ENCODE measurements at regions not wholly inside any gene's neighbourhood (a gene's known extent, or its start where the extent isn't known, plus 50 kb on each side); places are given as distances from the start of the nearest gene placed in this dataset.

GRCh38 chr6:120854583-120854982 lies 479.7 kb downstream of the TBC1D32 start:
- ATAC-seq: no peak
- no peaks in the 10 kb centered on the region for H3K4me1 Mint-ChIP-seq
- POLR2A ChIA-PET: no interaction called here
- H3K27me3 Mint-ChIP-seq: peaks cover 0 to 3% (median 0%) of the 10 kb centered on the region in 5 donors
- H3K4me3 Mint-ChIP-seq: no peak overlapping the region
- H3K27ac Mint-ChIP-seq: no peak overlapping the region
- H3K36me3 Mint-ChIP-seq: no peaks in the 10 kb centered on the region
- no peak for DNase-seq
- H3K9me3 Mint-ChIP-seq: peaks cover 0 to 13% (median 0%) of the 10 kb centered on the region in 9 donors

DNA sequence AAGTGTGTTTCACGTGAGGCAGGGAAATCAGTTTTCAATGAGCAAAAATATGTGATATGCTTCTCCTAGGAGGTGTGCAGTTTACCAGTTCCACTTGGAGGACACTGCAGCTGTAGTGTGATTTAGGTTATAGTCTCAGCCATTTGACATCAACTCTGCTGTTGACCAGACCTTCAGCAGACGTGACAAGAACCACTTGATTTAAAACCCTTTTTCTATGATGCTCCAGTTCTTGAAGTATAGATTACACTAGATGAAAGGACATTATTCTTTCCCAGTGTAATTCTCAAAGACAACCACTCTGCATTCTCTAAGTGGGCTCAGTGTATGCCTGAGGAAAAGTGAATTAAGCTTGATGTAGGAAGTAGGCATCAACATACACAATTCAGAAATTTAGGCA lies 480.8 kb downstream of the TBC1D32 start:
- H3K4me3 Mint-ChIP-seq: no peak overlapping the region
- DNase-seq (no peak), ATAC-seq (no peak)
- H3K4me1 Mint-ChIP-seq: no peaks in the 10 kb centered on the region
- H3K27ac Mint-ChIP-seq: no peak overlapping the region
- H3K27me3 Mint-ChIP-seq: peaks cover 0 to 3% (median 0%) of the 10 kb centered on the region in 5 donors
- peaks cover 0 to 10% (median 0%) of the 10 kb centered on the region in 9 donors for H3K9me3 Mint-ChIP-seq
- no peaks in the 10 kb centered on the region for H3K36me3 Mint-ChIP-seq
- POLR2A ChIA-PET: no interaction called here

- DNase-seq (no peak), ATAC-seq (no peak)
- Mint-ChIP-seq H3K4me1 (no peaks in the 10 kb centered on the region), H3K36me3 (no peaks in the 10 kb centered on the region), H3K9me3 (peaks cover 0 to 2% (median 0%) of the 10 kb centered on the region in 9 donors), H3K27me3 (peaks cover 0 to 2% (median 0%) of the 10 kb centered on the region in 5 donors), H3K27ac (no peak overlapping the region), H3K4me3 (no peak overlapping the region)
- POLR2A ChIA-PET: no interaction called here
These were observed 481.9 kb downstream of the TBC1D32 start for GRCh38 chr6:120852293-120852849.

DNA sequence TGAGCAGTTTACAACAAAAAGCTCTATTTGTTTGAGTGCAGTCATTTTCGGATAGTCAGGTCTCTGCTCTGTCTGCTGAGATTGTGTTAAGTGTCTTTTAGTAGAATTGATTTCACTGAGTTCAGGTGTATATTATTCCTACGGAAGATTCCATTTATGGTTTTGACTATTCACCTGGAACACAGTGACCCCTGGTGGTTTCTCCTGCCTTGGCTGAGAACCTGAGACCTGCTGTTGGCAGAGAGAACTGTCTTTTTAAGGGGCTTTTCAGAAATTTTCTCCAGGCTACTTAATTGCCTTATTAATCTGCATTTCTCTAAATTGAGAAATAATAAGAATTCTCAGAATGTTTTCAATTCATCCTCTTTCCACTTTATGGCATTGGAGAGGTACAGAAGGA lies 508.0 kb downstream of the TBC1D32 start:
- Mint-ChIP-seq H3K4me3 (no peak overlapping the region), H3K4me1 (no peaks in the 10 kb centered on the region), H3K36me3 (no peaks in the 10 kb centered on the region), H3K9me3 (peaks cover 0 to 6% (median 0%) of the 10 kb centered on the region in 9 donors), H3K27me3 (no peaks in the 10 kb centered on the region), H3K27ac (no peak overlapping the region)
- ATAC-seq (no peak), DNase-seq (no peak)
- POLR2A ChIA-PET: no interaction called here

GRCh38 chr6:120816794-120817193 lies 517.5 kb downstream of the TBC1D32 start:
- no peak overlapping the region for H3K4me3 Mint-ChIP-seq
- peaks cover 0 to 4% (median 3%) of the 10 kb centered on the region in 5 donors for H3K27me3 Mint-ChIP-seq
- H3K4me1 Mint-ChIP-seq: no peaks in the 10 kb centered on the region
- POLR2A ChIA-PET: no interaction called here
- no peak overlapping the region for H3K27ac Mint-ChIP-seq
- H3K9me3 Mint-ChIP-seq: peaks cover 0 to 31% (median 8%) of the 10 kb centered on the region in 9 donors
- H3K36me3 Mint-ChIP-seq: peaks cover 0 to 7% (median 0%) of the 10 kb centered on the region in 3 donors
- ATAC-seq (no peak), DNase-seq (no peak)

- Mint-ChIP-seq H3K27ac (no peak overlapping the region), H3K36me3 (peaks cover 0 to 10% (median 0%) of the 10 kb centered on the region in 3 donors), H3K27me3 (peaks cover 0 to 1% (median 0%) of the 10 kb centered on the region in 5 donors), H3K4me3 (no peak overlapping the region), H3K4me1 (no peaks in the 10 kb centered on the region), H3K9me3 (peaks cover 0 to 11% (median 2%) of the 10 kb centered on the region in 9 donors)
- no peak for ATAC-seq
- POLR2A ChIA-PET: no interaction called here
- no peak for DNase-seq
These were observed 529.0 kb downstream of the TBC1D32 start for GRCh38 chr6:120805276-120805675.

DNA sequence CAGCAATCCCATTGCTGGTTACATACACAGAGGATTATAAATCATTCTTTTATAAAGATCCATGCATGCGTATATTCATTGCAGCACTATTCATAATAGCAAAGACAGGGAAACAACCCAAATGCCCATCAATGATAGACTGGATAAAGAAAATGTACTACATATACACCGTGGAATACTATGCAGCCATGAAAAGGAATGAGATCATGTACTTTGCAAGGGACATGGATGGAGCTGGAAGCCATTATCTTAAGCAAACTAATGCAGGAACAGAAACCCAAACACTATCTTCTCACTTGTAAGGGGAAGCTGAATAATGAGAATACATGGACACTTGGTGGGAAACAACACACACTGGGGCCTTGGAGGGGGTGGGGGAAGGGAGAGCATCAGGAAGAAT lies 529.7 kb downstream of the TBC1D32 start:
- Mint-ChIP-seq H3K4me1 (no peaks in the 10 kb centered on the region), H3K4me3 (no peak overlapping the region), H3K9me3 (peaks cover 0 to 11% (median 2%) of the 10 kb centered on the region in 9 donors), H3K27ac (no peak overlapping the region), H3K36me3 (peaks cover 0 to 10% (median 0%) of the 10 kb centered on the region in 3 donors), H3K27me3 (peaks cover 0 to 1% (median 0%) of the 10 kb centered on the region in 5 donors)
- DNase-seq (no peak), ATAC-seq (no peak)
- POLR2A ChIA-PET: no interaction called here

GRCh38 chr6:120786682-120787081 lies 547.6 kb downstream of the TBC1D32 start:
- Mint-ChIP-seq H3K27me3 (peaks cover 0 to 1% (median 0%) of the 10 kb centered on the region in 5 donors), H3K4me1 (no peaks in the 10 kb centered on the region), H3K9me3 (peaks cover 0 to 10% (median 0%) of the 10 kb centered on the region in 9 donors), H3K4me3 (no peak overlapping the region), H3K36me3 (no peaks in the 10 kb centered on the region), H3K27ac (no peak overlapping the region)
- DNase-seq (no peak), ATAC-seq (no peak)
- POLR2A ChIA-PET: no interaction called here

DNA sequence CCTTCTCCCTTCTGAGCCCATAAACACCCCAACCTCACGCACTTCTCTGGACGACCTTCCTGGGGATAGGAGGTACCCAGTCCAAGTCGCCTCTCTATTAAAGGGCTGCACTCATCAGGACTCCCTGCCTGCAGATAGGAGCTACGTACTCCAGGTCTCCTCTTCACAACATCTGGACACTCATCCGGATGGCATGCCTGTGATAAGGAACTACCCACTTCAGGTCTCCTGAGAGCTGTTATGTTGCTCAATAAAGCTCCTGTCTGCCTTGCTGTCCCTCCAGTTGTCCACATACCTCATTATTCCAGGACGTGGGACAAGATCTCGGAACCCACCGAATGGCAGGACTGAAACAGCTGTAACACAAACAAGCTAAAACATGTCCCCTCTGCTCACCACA lies 548.0 kb downstream of the TBC1D32 start:
- Mint-ChIP-seq H3K4me3 (no peak overlapping the region), H3K27me3 (peaks cover 0 to 1% (median 0%) of the 10 kb centered on the region in 5 donors), H3K27ac (no peak overlapping the region), H3K9me3 (peaks cover 0 to 10% (median 0%) of the 10 kb centered on the region in 9 donors), H3K36me3 (no peaks in the 10 kb centered on the region), H3K4me1 (no peaks in the 10 kb centered on the region)
- DNase-seq (no peak), ATAC-seq (no peak)
- POLR2A ChIA-PET: no interaction called here

GRCh38 chr6:120785459-120786086 lies 548.7 kb downstream of the TBC1D32 start:
- ATAC-seq (no peak), DNase-seq (no peak)
- H3K4me3 Mint-ChIP-seq: no peak overlapping the region
- POLR2A ChIA-PET: no interaction called here
- H3K27me3 Mint-ChIP-seq: peaks cover 0 to 1% (median 0%) of the 10 kb centered on the region in 5 donors
- no peaks in the 10 kb centered on the region for H3K4me1 Mint-ChIP-seq
- H3K9me3 Mint-ChIP-seq: peaks cover 0 to 10% (median 0%) of the 10 kb centered on the region in 9 donors
- H3K36me3 Mint-ChIP-seq: no peaks in the 10 kb centered on the region
- no peak overlapping the region for H3K27ac Mint-ChIP-seq

DNA sequence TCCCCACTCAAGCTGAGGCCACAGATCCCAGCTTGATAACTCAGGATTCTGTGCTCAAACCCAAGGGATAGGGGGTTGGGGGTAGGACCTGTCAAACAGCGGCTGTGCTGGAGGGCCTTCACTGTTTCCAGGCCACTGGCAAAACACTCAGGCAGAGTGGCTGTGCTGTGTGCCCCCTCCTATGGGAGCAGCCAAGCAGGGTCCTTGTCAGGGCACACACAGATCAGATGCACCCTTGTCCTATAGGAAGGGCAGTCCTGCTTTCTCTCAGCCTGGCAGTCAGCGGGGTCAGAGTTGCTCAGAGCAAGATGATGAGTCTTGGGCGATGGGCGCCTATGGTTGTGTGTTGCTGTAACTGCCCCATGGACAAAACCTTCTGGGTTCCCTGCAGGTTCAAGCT lies 554.8 kb downstream of the TBC1D32 start:
- DNase-seq: no peak
- Mint-ChIP-seq H3K9me3 (peaks cover 0 to 18% (median 0%) of the 10 kb centered on the region in 9 donors), H3K4me1 (no peaks in the 10 kb centered on the region), H3K36me3 (no peaks in the 10 kb centered on the region), H3K27me3 (peaks cover 0 to 4% (median 0%) of the 10 kb centered on the region in 5 donors), H3K27ac (no peak overlapping the region), H3K4me3 (no peak overlapping the region)
- POLR2A ChIA-PET: no interaction called here
- ATAC-seq: no peak

DNA sequence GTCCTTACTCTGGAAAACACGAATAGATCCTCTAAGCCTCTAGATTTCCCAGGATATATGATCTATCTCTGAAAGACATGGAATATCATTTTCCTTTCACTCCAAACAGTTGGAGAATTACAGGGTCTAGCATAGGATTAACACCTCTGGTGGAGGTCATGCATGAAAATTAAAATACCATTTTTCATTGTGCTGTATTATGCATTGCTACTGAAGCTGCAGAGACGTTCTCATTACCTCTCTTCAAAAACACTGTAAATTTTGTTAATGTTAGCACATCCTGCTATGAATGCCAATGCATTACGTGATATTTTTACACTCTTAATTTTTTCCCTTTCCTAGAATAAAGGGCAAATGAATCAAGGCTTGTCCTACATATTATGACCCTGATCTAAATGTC lies 558.6 kb downstream of the TBC1D32 start:
- Mint-ChIP-seq H3K9me3 (peaks cover 0 to 18% (median 0%) of the 10 kb centered on the region in 9 donors), H3K4me1 (no peaks in the 10 kb centered on the region), H3K4me3 (no peak overlapping the region), H3K36me3 (no peaks in the 10 kb centered on the region), H3K27me3 (peaks cover 0 to 4% (median 0%) of the 10 kb centered on the region in 5 donors), H3K27ac (no peak overlapping the region)
- POLR2A ChIA-PET: no interaction called here
- DNase-seq: no peak
- no peak for ATAC-seq

- Mint-ChIP-seq H3K4me3 (no peak overlapping the region), H3K36me3 (no peaks in the 10 kb centered on the region), H3K27ac (no peak overlapping the region), H3K9me3 (peaks cover 0 to 11% (median 0%) of the 10 kb centered on the region in 9 donors), H3K27me3 (peaks cover 0 to 1% (median 0%) of the 10 kb centered on the region in 5 donors), H3K4me1 (no peaks in the 10 kb centered on the region)
- ATAC-seq: no peak
- DNase-seq: no peak
- POLR2A ChIA-PET: no interaction called here
These were observed 560.0 kb downstream of the TBC1D32 start for GRCh38 chr6:120774275-120774674.

DNA sequence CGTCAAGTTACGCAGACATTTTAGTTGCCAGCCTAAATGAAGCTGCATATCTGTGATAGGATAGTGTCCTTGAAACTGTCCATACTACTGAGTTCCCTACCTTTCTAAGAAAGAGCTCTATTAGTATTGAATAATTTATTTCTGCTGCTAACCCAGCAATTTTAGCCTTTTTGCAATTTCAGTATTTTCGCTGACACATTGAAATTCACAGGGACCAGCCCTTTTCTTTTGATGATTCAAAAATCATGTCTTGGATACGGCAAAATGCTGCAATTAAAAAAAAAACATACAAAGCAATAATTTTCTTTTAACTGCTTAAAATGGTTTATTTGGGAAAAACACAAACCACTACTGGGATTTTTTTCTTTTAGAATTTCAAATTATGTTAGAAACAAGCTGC lies 563.3 kb downstream of the TBC1D32 start:
- Mint-ChIP-seq H3K27ac (no peak overlapping the region), H3K9me3 (peaks cover 0 to 5% (median 0%) of the 10 kb centered on the region in 9 donors), H3K4me3 (no peak overlapping the region), H3K4me1 (no peaks in the 10 kb centered on the region), H3K36me3 (no peaks in the 10 kb centered on the region), H3K27me3 (peaks cover 0 to 1% (median 0%) of the 10 kb centered on the region in 5 donors)
- no peak for DNase-seq
- POLR2A ChIA-PET: no interaction called here
- ATAC-seq: no peak
